ENCODE measurements at regions not wholly inside any gene's neighbourhood (a gene's known extent, or its start where the extent isn't known, plus 50 kb on each side); places are given as distances from the start of the nearest gene placed in this dataset.

GRCh38 chr1:209368864-209369598 lies 214.5 kb upstream of the CAMK1G start:
- Histone ChIP-seq H3K36me3 (no peaks in the 10 kb centered on the region), H3K4me3 (no peak overlapping the region), H3K27ac (no peak overlapping the region), H3K4me1 (no peaks in the 10 kb centered on the region), H3K9me3 (no peaks in the 10 kb centered on the region), H3K27me3 (peaks cover 0 to 4% (median 0%) of the 10 kb centered on the region in 4 donors)
- WGBS, 2 donors: 63 to 69% methylated on average over 8 of the region's 8 CpGs
- no peak for FAIRE-seq
- intact Hi-C loops (cut with DNase I): no loop called here
- TF ChIP-seq, protein P1, sequence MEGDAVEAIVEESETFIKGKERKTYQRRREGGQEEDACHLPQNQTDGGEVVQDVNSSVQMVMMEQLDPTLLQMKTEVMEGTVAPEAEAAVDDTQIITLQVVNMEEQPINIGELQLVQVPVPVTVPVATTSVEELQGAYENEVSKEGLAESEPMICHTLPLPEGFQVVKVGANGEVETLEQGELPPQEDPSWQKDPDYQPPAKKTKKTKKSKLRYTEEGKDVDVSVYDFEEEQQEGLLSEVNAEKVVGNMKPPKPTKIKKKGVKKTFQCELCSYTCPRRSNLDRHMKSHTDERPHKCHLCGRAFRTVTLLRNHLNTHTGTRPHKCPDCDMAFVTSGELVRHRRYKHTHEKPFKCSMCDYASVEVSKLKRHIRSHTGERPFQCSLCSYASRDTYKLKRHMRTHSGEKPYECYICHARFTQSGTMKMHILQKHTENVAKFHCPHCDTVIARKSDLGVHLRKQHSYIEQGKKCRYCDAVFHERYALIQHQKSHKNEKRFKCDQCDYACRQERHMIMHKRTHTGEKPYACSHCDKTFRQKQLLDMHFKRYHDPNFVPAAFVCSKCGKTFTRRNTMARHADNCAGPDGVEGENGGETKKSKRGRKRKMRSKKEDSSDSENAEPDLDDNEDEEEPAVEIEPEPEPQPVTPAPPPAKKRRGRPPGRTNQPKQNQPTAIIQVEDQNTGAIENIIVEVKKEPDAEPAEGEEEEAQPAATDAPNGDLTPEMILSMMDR (IDR thresholded peaks at IDR 0.05): no peak
- ATAC-seq: peak in 2 of 4 donors; percentile 33 to 53
- DNase-seq: peak in 1 of 6 donors; percentile 15

GRCh38 chr1:209370241-209370995 lies 213.1 kb upstream of the CAMK1G start:
- Histone ChIP-seq H3K4me3 (no peak overlapping the region), H3K27ac (no peak overlapping the region), H3K36me3 (no peaks in the 10 kb centered on the region), H3K9me3 (no peaks in the 10 kb centered on the region), H3K27me3 (peaks cover 0 to 4% (median 0%) of the 10 kb centered on the region in 4 donors), H3K4me1 (no peaks in the 10 kb centered on the region)
- no peak for ATAC-seq
- intact Hi-C loops (cut with DNase I): no loop called here
- WGBS, 2 donors: 54 to 57% methylated on average over 6 of the region's 6 CpGs
- no peak for FAIRE-seq
- TF ChIP-seq, protein P1 (IDR thresholded peaks at IDR 0.05): no peak
- DNase-seq: no peak

DNA sequence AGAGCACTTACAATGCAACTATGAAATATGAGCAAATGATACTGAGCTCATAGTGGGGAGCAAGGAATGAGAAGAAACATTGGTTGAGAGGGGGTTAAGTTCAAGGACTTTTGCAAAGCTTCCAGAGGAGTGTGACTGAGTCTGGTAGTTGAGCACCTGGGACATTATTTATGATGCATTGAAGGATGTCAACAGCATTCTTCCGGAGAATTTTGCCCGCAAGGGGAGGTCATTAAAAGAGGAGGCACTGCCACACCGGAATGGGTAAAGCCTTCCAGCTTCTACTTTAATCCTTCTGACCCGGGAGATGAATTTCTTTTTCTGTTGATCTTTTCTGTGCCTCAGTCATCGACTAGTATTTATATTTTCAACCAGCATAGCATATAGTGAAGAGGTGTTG lies 208.4 kb upstream of the CAMK1G start:
- no peak for FAIRE-seq
- no peak for DNase-seq
- H3K27me3 ChIP-seq: peaks cover 0 to 4% (median 0%) of the 10 kb centered on the region in 4 donors
- H3K4me3 ChIP-seq: no peak overlapping the region
- no peak for ATAC-seq
- WGBS, 2 donors: 57 to 62% methylated on average over 5 of the region's 5 CpGs
- H3K36me3 ChIP-seq: no peaks in the 10 kb centered on the region
- no peaks in the 10 kb centered on the region for H3K9me3 ChIP-seq
- no peaks in the 10 kb centered on the region for H3K4me1 ChIP-seq
- no peak overlapping the region for H3K27ac ChIP-seq
- TF ChIP-seq, protein P1 (IDR thresholded peaks at IDR 0.05): no peak
- intact Hi-C loops (cut with DNase I): no loop called here

- no peak for DNase-seq
- H3K9me3 ChIP-seq: no peaks in the 10 kb centered on the region
- H3K4me3 ChIP-seq: no peak overlapping the region
- intact Hi-C loops (cut with DNase I): no loop called here
- FAIRE-seq: no peak
- H3K27ac ChIP-seq: no peak overlapping the region
- H3K4me1 ChIP-seq: no peaks in the 10 kb centered on the region
- WGBS, 2 donors: 63 to 68% methylated on average over 2 of the region's 2 CpGs
- no peaks in the 10 kb centered on the region for H3K36me3 ChIP-seq
- ATAC-seq: no peak
- TF ChIP-seq, protein P1 (IDR thresholded peaks at IDR 0.05): no peak
- H3K27me3 ChIP-seq: peaks cover 0 to 4% (median 0%) of the 10 kb centered on the region in 4 donors
These were observed 207.7 kb upstream of the CAMK1G start for GRCh38 chr1:209375671-209376365.
